ENCODE measurements at regions not wholly inside any gene's neighbourhood (a gene's known extent, or its start where the extent isn't known, plus 50 kb on each side); places are given as distances from the start of the nearest gene placed in this dataset.
A peak's percentile ranks its signal among the peaks of the same experiment; 100 is the strongest.

GRCh38 chr11:130814440-130815096, 101.7 kb downstream of the SNX19 start:
- peak; percentile 65 for TF ChIP-seq GATA3 (IDR thresholded peaks at IDR 0.05; ENCODE audit: low read depth, low read length)
- peak; percentile 48; the same call in 1 of the 2 replicates for TF ChIP-seq GATA2 (IDR thresholded peaks at IDR 0.05; ENCODE audit: low read depth, low read length)

Data from SH-SY5Y (cell line).